ENCODE measurements at regions not wholly inside any gene's neighbourhood (a gene's known extent, or its start where the extent isn't known, plus 50 kb on each side); places are given as distances from the start of the nearest gene placed in this dataset.

DNA sequence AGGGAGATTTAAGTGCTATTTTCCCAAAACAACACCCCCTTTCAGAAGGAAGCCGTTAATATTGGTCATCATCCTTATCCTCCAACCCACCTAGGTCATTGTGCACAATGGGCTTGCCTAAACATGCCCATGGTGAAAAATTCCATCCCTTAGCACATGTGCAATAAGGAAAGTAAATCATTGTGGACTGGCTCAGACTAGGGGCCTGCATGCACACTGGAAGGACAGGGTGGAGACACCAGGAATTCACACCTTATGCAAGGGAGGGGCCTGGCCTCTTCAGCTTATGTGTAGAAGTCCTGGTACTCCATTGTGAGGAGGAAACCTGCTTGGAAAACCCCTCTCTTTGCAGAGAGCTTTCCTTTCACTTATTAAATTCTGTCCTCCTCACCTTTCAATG lies 311.4 kb upstream of the NDST4 start:
- no peak for DNase-seq (ENCODE audit: low read depth)
- no peak for TF ChIP-seq CTCF (conservative IDR thresholded peaks at IDR 0.05; ENCODE audit: low read depth, low read length)
- no peak overlapping the region for H3K4me3 ChIP-seq (ENCODE audit: low read length)

GRCh38 chr4:115418635-115419396 lies 305.4 kb upstream of the NDST4 start:
- no peak for TF ChIP-seq CTCF (conservative IDR thresholded peaks at IDR 0.05; ENCODE audit: low read depth, low read length)

GRCh38 chr4:115396034-115396433 lies 282.6 kb upstream of the NDST4 start:
- H3K4me3 ChIP-seq (ENCODE audit: low read length): no peak overlapping the region
- no peak for DNase-seq (ENCODE audit: low read depth)
- no peak for TF ChIP-seq CTCF (conservative IDR thresholded peaks at IDR 0.05; ENCODE audit: low read depth, low read length)

More at GRCh38 chr4:115418635-115419396, 305.4 kb upstream of the NDST4 start:
- DNase-seq (ENCODE audit: low read depth): no peak
- no peak overlapping the region for H3K4me3 ChIP-seq (ENCODE audit: low read length)

DNA sequence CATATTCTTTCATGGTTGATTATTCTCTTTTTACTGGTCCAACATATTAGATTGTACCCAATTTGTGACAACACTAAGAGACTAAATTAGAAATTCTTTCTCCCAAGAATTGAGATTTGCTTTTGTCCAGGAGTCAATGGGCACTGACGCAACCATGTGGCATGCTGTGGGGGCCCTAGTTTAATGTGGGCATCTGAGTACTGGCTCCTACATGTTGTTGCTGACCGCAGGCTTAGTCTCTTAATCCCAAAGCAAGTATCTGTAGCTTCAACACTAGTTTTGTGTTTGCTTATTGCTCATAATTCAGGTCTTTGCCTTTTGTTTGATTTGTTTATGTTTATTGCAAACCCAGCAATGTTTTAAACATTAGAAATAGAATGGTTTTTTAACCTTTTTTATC lies 263.4 kb upstream of the NDST4 start:
- no peak overlapping the region for H3K4me3 ChIP-seq (ENCODE audit: low read length)
- no peak for DNase-seq (ENCODE audit: low read depth)
- TF ChIP-seq CTCF (conservative IDR thresholded peaks at IDR 0.05; ENCODE audit: low read depth, low read length): no peak

- DNase-seq (ENCODE audit: low read depth): no peak
- no peak overlapping the region for H3K4me3 ChIP-seq (ENCODE audit: low read length)
- TF ChIP-seq CTCF (conservative IDR thresholded peaks at IDR 0.05; ENCODE audit: low read depth, low read length): no peak
These were observed 261.2 kb upstream of the NDST4 start for GRCh38 chr4:115374621-115375020.

- no peak overlapping the region for H3K4me3 ChIP-seq (ENCODE audit: low read length)
- no peak for TF ChIP-seq CTCF (conservative IDR thresholded peaks at IDR 0.05; ENCODE audit: low read depth, low read length)
- no peak for DNase-seq (ENCODE audit: low read depth)
These were observed 257.1 kb upstream of the NDST4 start for GRCh38 chr4:115370490-115370889.

DNA sequence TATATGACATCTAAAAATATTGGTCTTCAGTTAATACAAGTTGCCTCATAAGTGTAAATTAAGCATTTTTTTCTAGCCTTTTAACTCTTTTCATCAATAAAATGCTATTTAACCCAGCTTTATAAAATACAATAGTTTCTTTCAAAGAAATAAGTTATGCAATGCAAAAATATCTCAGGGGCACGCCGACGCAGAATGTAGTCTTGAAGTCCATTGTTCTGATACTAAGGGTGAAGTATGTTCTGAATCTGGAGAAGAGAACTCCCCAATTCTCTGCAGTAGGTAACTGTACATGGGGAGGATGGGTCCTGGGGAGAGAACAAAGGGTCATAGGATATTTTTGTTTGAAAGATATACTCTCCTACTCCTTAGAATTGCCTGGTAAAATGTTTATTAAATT lies 256.6 kb upstream of the NDST4 start:
- TF ChIP-seq CTCF (conservative IDR thresholded peaks at IDR 0.05; ENCODE audit: low read depth, low read length): no peak
- H3K4me3 ChIP-seq (ENCODE audit: low read length): no peak overlapping the region

More for the DNA sequence above, 256.6 kb upstream of the NDST4 start:
- no peak for DNase-seq (ENCODE audit: low read depth)

Data from retinal pigment epithelial cell (primary cell).